Neural cell (in vitro differentiated cells): ENCODE measurements at regions not wholly inside any gene's neighbourhood (a gene's known extent, or its start where the extent isn't known, plus 50 kb on each side); places are given as distances from the start of the nearest gene placed in this dataset.
A peak's percentile ranks its signal among the peaks of the same experiment; 100 is the strongest.

ENCODE experiments used
- H2AFZ ChIP-seq: fragments of 200-600, 300-800 bp; sonication (generic), shearing (Covaris generic); 2 replicates; pipeline ENCODE4 v1.6.0; 2014; ENCODE audit warnings: low read depth, mild to moderate bottlenecking, antibody characterized with exemption, low read length, moderate library complexity
- H3F3A ChIP-seq: fragments of 200-600 bp; shearing (Covaris generic); 2 replicates; pipeline ENCODE4 v1.6.1; 2016; ENCODE audit warnings: mild to moderate bottlenecking, moderate library complexity, mixed read lengths, antibody characterized with exemption, low read length; ENCODE audit not compliant: insufficient read depth, poor library complexity, severe bottlenecking
- H3K27ac ChIP-seq: fragments of 200-600, 300-800 bp; sonication (generic), shearing (Covaris generic); 2 replicates; pipeline ENCODE4 v1.5.1; 2014; ENCODE audit warnings: mild to moderate bottlenecking, low read length, moderate library complexity
- H3K27me3 ChIP-seq: fragments of 300-800, 200-600 bp; sonication (generic), shearing (Covaris generic); 2 replicates; pipeline ENCODE4 v1.6.0; 2014; ENCODE audit warnings: mild to moderate bottlenecking, low read depth, low read length, moderate library complexity; ENCODE audit not compliant: insufficient read depth
- H3K36me3 ChIP-seq: fragments of 300-800, 200-600 bp; sonication (generic), shearing (Covaris generic); 2 replicates; pipeline ENCODE4 v1.5.1; 2014; ENCODE audit warnings: mild to moderate bottlenecking, antibody characterized with exemption, low read length, moderate library complexity; ENCODE audit not compliant: insufficient read depth
- H3K4me2 ChIP-seq: fragments of 300-800, 200-600 bp; sonication (generic), shearing (Covaris generic); 2 replicates; pipeline ENCODE4 v1.6.0; 2014; ENCODE audit warnings: mild to moderate bottlenecking, low read length
- H3K4me3 ChIP-seq: fragments of 300-800, 200-600 bp; sonication (generic), shearing (Covaris generic); 2 replicates; pipeline ENCODE4 v1.5.1; 2014; ENCODE audit warnings: mild to moderate bottlenecking, low read length, moderate library complexity
- H3K79me2 ChIP-seq: fragments of 200-600 bp; shearing (Covaris generic); replicated peaks from 2 replicates; pipeline ENCODE4 v1.6.0; 2014; ENCODE audit warnings: mild to moderate bottlenecking, low read length, moderate library complexity; ENCODE audit not compliant: insufficient read depth
- H3K9ac ChIP-seq: fragments of 300-800, 200-600 bp; sonication (generic), shearing (Covaris generic); 2 replicates; pipeline ENCODE4 v1.6.1; 2016; ENCODE audit warnings: mild to moderate bottlenecking, low read length, mixed read lengths
- H3K9me2 ChIP-seq: fragments of 200-600 bp; shearing (Covaris generic); 2 replicates; pipeline ENCODE4 v1.6.1; 2016; ENCODE audit warnings: mild to moderate bottlenecking, low read length, mixed read lengths; ENCODE audit not compliant: insufficient read depth
- H3K9me3 ChIP-seq: fragments of 200-600, 300-800 bp; sonication (generic), shearing (Covaris generic); 2 replicates; pipeline ENCODE4 v1.6.1; 2016; ENCODE audit warnings: mild to moderate bottlenecking, mixed run types, low read length, moderate library complexity, mixed read lengths
- H4K20me1 ChIP-seq: fragments of 200-600 bp; shearing (Covaris generic); 2 replicates; pipeline ENCODE4 v1.6.1; 2016; ENCODE audit warnings: mild to moderate bottlenecking, mixed run types; ENCODE audit not compliant: insufficient read depth
- EP300 ChIP-seq: fragments of 450-650 bp; conservative IDR thresholded peaks from 2 replicates; pipeline ENCODE4 v1.6.1; 2014; ENCODE audit warnings: antibody characterized with exemption, mild to moderate bottlenecking, moderate library complexity; ENCODE audit not compliant: poor library complexity, severe bottlenecking
- EZH2 ChIP-seq: fragments of 200-600, 300-800 bp; shearing (Covaris generic), sonication (generic); IDR thresholded peaks from 2 replicates; pipeline ENCODE4 v1.6.1; 2014; ENCODE audit warnings: antibody characterized with exemption, low read length, borderline replicate concordance, mild to moderate bottlenecking; ENCODE audit not compliant: insufficient read depth, poor library complexity, severe bottlenecking
- MXI1 ChIP-seq: fragments of 450-650 bp; conservative IDR thresholded peaks from 2 replicates; pipeline ENCODE4 v1.6.1; 2014; ENCODE audit warnings: antibody characterized with exemption, mild to moderate bottlenecking; ENCODE audit not compliant: poor library complexity, severe bottlenecking
- POLR2AphosphoS5 ChIP-seq: IDR thresholded peaks from 2 replicates; pipeline ENCODE4 v1.6.1; 2012
- RAD21 ChIP-seq: fragments of 450-650 bp; conservative IDR thresholded peaks from 2 replicates; pipeline ENCODE4 v1.6.1; 2014; ENCODE audit warnings: antibody characterized with exemption, mild to moderate bottlenecking, moderate library complexity
- REST ChIP-seq: IDR thresholded peaks from 2 replicates; pipeline ENCODE4 v1.6.1; 2012; ENCODE audit warnings: borderline replicate concordance
- SMC3 ChIP-seq: fragments of 450-650 bp; conservative IDR thresholded peaks from 2 replicates; pipeline ENCODE4 v1.6.1; 2014; ENCODE audit warnings: antibody characterized with exemption, mild to moderate bottlenecking, moderate library complexity; ENCODE audit not compliant: poor library complexity
- TAF1 ChIP-seq: IDR thresholded peaks from 2 replicates; pipeline ENCODE4 v1.6.1; 2012; ENCODE audit warnings: low read depth
- TF ChIP-seq, protein P1 (sequence below): fragments of 450-650 bp; IDR thresholded peaks from 2 replicates; pipeline ENCODE4 v1.5.1; 2014; ENCODE audit warnings: antibody characterized with exemption, mild to moderate bottlenecking, moderate library complexity; ENCODE audit not compliant: poor library complexity, severe bottlenecking

DNA sequence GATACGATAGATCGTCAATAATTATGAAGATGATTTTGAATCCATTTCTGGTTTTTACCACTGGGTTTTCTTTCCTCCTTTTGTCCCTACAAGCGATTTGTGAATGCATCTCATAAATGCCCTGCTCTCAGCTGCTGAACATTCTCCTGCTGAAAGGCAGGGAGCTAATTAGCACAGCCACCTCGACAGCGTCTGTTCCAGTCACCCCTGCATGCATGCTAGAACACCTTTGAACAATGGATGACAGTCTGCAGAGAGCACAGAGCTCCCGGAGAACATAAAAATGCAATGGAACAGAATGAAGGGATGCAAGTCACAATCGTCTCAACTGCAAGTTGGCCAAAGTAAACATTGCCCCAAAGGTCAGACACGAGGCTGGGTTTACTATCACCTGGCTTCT is 105.8 kb downstream of the SLC35B3 start:
- no peaks in the 10 kb centered on the region for H3F3A ChIP-seq
- H3K36me3 ChIP-seq = no peaks in the 10 kb centered on the region
- H3K27me3 ChIP-seq = no peaks in the 10 kb centered on the region
- H3K4me2 ChIP-seq = no peak overlapping the region
- no peaks in the 10 kb centered on the region for H3K79me2 ChIP-seq
- no peak overlapping the region for H3K4me3 ChIP-seq
- peak overlapping the region; percentile 13 for H3K27ac ChIP-seq
- no peaks in the 10 kb centered on the region for H4K20me1 ChIP-seq
- no peaks in the 10 kb centered on the region for H3K9me2 ChIP-seq
- no peak overlapping the region for H2AFZ ChIP-seq
- no peaks in the 10 kb centered on the region for H3K9me3 ChIP-seq
- peak overlapping the region; percentile 25 for H3K9ac ChIP-seq
- TF ChIP-seq REST (no peak), EZH2 (no peak), RAD21 (no peak), EP300 (no peak), TAF1 (no peak), MXI1 (no peak), POLR2AphosphoS5 (no peak), SMC3 (no peak)
- TF ChIP-seq, protein P1, sequence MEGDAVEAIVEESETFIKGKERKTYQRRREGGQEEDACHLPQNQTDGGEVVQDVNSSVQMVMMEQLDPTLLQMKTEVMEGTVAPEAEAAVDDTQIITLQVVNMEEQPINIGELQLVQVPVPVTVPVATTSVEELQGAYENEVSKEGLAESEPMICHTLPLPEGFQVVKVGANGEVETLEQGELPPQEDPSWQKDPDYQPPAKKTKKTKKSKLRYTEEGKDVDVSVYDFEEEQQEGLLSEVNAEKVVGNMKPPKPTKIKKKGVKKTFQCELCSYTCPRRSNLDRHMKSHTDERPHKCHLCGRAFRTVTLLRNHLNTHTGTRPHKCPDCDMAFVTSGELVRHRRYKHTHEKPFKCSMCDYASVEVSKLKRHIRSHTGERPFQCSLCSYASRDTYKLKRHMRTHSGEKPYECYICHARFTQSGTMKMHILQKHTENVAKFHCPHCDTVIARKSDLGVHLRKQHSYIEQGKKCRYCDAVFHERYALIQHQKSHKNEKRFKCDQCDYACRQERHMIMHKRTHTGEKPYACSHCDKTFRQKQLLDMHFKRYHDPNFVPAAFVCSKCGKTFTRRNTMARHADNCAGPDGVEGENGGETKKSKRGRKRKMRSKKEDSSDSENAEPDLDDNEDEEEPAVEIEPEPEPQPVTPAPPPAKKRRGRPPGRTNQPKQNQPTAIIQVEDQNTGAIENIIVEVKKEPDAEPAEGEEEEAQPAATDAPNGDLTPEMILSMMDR = no peak

DNA sequence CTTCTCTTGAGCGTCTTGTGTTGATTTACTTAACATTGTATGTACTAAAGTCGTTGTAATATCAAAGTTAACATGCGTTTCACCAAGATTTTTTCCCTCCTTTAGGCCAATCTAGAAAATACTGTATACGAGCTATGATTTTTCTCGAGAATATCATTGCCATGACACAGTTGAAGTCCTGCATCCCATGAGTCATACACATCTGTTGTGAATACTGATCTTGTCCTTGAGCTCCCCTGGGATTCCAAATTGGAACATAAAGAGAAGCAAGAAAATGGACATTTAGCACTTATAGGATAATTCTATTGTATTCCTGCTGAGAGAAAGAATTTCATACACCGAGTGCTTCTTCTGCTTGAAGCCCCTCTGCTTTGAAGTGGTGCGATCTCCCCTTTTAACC is 109.6 kb downstream of the SLC35B3 start:
- H3K9ac ChIP-seq = no peak overlapping the region
- H4K20me1 ChIP-seq = no peaks in the 10 kb centered on the region
- H3K27ac ChIP-seq = no peak overlapping the region
- H2AFZ ChIP-seq = no peak overlapping the region
- no peaks in the 10 kb centered on the region for H3K9me2 ChIP-seq
- no peaks in the 10 kb centered on the region for H3K36me3 ChIP-seq
- no peaks in the 10 kb centered on the region for H3K9me3 ChIP-seq
- no peaks in the 10 kb centered on the region for H3K27me3 ChIP-seq
- H3K4me3 ChIP-seq = no peak overlapping the region
- H3F3A ChIP-seq = no peaks in the 10 kb centered on the region
- no peaks in the 10 kb centered on the region for H3K79me2 ChIP-seq
- TF ChIP-seq EZH2 (no peak), REST (no peak), SMC3 (no peak), TAF1 (no peak), RAD21 (no peak), MXI1 (no peak), POLR2AphosphoS5 (no peak)
- TF ChIP-seq, protein P1 = no peak
- H3K4me2 ChIP-seq = no peak overlapping the region
